HG02885 (cell line): ENCODE measurements at regions not wholly inside any gene's neighbourhood (a gene's known extent, or its start where the extent isn't known, plus 50 kb on each side); places are given as distances from the start of the nearest gene placed in this dataset.
"Not testable (repeated sequence)": the region's sequence is repeated elsewhere in the genome, so short reads cannot be mapped to it uniquely, and the experiment has no call there.

ENCODE experiments used
- ATAC-seq: cut with Tn5 transposase; IDR thresholded peaks from one replicate; pipeline ENCODE4 v1.9.1; 2021; ENCODE audit warnings: mild to moderate bottlenecking; ENCODE audit not compliant: unreplicated experiment, poor library complexity

DNA sequence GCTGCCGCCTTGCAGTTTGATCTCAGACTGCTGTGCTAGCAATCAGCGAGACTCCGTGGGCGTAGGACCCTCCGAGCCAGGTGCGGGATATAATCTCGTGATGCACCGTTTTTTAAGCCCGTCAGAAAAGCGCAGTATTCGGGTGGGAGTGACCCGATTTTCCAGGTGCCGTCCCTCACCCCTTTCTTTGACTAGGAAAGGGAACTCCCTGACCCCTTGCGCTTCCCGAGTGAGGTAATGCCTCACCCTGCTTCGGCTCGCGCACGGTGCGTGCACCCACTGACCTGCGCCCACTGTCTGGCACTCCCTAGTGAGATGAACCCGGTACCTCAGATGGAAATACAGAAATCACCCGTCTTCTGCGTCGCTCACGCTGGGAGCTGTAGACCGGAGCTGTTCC lies 438.5 kb upstream of the CDH10 start:
- ATAC-seq = not testable (repeated sequence)

DNA sequence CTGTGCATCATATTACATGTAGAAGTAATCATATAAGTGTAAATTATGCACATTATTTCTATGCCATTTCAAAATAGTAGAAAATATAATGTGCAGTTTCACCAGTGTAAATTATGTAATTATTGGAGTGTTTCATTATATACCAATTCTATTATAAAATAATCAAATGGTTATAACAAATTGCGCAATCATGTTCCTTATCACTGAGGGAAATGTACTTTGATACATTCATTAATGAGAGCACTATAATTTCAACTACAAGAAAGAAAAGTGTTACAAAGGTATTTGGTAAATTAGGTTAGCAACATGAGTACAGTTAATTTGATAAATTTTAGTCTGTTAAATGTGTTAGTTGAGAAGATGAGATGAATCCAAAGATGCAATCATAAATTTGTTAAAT lies 421.5 kb upstream of the CDH10 start:
- no peak for ATAC-seq

DNA sequence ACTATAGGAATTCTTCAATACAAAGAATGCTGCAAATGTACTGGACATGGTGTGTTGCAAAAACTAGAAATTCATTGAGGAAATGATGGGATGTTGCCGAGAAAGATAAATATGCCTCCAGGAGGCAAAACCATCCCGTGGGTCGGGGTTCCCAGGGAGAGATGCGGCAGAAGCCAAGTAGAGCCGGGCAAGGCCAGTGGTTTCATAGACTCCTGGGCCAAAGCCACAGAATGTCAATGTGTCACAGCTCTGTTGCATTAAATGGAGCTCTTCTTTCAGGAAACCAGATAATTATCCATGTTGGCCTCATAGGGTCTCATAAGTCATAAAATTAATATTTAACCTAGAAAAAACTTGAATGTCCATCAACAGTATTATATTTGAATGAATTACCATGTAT lies 419.5 kb upstream of the CDH10 start:
- no peak for ATAC-seq

DNA sequence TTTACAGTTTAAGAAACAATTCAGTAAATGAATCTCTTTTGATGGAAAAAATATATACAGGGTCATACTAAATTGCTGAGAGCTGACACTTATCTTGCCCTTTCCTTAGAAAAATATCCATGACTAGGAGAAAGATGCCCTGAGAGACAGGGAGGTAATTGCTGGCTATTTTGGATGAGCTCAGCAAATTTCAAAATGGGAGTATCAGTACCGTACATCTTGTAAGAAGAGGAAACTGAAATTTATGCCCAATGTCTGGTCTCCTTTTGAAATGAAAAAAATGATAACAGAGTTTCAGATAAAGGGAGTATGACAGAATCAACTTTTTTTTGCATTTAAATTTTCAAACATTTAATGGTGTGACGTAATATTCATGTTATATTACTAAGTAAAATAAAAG lies 415.8 kb upstream of the CDH10 start:
- no peak for ATAC-seq

DNA sequence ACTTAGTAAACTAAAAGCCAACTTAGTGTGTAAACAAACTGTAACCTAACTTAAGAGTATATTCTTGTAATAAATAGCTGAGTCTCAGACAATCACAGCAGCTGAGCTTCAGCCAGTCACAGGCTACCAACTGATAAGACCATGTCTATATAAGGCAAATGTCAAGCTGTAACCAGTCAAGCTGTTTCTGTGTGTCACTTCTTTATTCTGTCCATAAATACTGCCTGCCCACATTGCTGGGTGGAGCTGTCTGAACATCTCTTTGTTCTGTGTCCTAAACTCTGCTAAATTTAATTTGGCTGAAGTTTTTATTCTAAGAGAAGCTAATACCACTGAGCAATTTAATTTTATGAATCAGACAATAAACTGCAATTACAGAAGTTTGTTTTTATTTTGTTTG lies 412.1 kb upstream of the CDH10 start:
- ATAC-seq = no peak

DNA sequence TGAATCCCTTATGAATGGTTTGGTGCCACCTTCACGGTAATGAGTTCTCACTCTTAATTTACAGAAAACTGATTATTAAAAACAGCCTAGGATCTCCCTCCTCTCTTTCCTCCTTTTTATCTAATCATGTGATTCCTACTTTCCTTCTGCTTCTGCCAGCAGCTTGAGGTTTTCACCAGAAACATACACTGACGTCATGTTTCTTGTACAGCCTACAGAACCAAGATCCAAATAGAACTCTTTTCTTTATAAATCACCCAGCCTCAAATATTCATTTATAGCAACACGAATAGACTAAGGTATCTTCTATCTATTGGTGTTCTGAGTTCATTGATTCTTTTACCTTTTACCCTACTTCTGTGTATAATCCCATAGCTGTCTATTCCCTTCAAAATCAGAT lies 388.9 kb upstream of the CDH10 start:
- ATAC-seq = no peak

DNA sequence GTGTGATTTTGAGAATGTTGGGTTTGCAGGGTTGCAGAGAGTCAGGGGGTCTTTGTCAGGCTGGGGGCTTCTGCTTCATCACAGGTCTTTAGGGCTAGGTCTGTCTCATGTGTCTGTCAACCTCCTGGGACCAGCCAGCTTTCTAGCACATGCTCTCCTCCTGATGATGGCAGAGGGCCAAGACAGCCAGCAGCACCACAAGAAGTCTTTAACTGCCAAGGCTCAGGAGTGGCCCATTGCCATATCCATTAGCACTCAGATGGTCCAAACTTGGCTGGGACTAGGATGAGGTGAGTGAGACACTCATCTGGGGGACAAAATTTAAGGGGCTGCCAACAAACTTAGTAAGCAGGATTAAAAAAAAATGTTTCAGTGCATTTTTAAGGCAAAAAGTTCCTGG lies 384.2 kb upstream of the CDH10 start:
- ATAC-seq = no peak

DNA sequence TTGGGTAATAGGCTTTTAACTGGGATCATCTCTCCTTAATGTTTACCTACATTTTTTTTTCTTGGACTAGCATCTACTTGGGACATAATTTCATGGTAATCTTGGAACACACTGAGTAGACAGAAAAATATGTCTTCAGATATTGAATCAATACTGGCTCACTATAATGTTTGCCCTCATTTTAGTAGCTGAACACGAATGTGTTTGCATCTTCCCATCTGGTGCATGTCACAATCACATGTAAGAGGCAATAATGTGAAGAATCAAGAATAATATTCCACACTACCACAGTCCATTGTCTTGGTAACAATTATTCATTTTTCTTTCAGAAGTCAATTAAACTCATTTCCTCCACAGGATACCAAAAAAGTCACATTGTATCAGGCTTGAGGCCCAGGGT lies 382.7 kb upstream of the CDH10 start:
- no peak for ATAC-seq

DNA sequence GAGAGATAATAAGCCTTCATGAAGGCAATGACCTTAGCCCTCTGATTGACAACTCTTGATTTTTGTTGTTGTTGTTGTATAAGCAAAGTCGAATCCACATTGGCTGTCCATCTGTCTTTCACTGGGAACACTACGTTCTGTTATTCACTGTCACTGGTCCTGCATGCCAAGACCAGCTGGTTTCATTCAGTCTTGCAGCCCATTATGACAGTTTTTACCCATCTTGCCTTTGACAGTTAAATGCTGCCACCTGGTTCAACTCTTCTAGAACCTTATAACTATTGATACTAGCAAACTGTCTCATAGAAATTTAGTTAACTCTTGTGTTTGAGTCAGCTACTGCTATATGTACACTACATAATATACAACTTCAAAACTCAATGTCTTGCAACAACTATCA lies 382.3 kb upstream of the CDH10 start:
- ATAC-seq = no peak

DNA sequence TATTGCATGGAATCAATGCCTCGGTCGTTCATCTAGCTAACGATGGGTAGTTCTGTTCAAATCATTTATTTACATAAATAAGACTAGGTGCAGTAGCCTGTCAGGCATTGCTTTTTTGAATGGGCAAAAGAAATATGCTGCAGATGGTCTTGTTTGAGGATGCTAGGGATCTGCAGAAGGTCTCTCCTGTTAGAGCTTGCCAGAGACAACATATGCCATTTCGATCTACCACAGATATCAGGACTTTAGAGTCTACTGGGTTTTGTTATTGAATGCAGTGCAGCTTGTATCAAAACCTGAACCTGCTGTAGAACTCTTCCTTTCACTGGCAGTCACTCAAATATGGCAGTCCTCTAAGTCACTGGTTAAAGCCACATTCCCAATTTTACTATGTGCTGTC lies 381.1 kb upstream of the CDH10 start:
- no peak for ATAC-seq

DNA sequence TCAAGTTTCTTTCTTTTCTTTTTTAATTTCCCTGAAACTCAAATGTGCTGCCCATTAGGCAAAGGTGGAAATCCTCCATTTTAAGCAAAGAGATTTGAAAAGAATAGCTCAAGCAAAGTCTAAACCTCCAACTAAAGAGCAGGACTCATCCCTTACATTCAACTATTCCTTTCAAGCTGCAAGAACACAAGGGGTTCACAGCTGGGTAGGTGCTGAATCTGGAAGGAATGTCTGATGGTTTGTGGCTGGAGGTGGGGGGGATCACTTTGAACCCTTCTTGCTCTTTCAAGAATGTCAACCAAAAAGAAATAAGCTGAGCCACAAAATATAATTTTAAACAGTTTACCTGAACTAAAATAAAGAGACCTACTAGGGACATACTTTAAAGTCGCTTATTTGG lies 375.7 kb upstream of the CDH10 start:
- no peak for ATAC-seq

DNA sequence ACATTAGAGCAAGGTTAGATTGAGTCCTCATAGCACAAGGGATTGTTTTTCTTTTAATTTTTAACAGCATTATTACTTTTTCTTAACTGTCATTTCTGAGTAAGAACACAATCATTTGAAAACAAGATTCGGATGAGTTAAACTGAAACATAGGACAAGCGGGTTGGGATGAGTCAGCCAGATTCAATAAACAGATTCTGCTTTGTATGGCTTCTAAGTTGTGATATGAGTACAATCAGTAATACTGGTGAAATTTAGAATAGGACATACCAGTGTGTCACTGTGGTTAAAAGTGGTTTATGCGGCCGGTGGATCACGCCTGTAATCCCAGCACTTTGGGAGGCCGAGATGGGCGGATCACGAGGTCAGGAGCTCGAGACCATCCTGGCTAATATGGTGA lies 364.3 kb upstream of the CDH10 start:
- no peak for ATAC-seq

DNA sequence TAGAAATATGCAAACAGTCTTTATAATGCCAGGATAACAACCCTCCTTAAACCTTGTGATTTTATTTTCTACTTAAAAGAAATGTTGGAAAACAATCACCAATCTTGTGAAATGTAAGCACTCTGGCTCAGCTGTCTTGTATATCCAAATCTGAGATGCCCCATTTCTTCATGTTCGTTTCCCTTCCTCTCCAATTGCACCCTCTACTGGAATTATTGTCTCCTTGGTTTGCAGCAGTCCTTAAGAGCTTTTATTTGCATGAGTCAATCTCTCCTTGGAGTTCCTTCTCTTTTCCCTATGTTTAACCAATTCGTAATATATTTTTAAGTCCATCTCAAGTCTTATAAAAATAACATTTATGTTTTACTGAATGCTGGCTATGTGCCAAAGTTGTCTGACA lies 362.0 kb upstream of the CDH10 start:
- no peak for ATAC-seq

DNA sequence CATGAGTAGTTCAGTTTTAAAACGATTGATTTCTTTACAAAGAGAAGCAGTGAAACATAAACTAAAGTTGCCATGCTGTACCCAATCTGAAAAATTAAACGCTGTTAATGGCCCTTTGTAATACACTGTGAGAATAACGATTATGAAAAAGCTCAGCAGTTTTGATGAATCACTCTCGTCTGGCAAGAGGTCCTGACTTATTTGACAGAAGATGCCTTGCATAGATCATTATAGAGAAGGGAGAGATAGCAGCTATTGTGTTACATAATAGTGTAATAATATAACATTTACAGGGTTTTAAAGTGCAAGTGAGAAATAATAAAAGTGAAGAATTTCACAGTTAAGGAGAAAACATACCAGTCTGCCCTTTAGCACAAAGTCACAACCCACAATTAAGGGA lies 361.5 kb upstream of the CDH10 start:
- no peak for ATAC-seq

DNA sequence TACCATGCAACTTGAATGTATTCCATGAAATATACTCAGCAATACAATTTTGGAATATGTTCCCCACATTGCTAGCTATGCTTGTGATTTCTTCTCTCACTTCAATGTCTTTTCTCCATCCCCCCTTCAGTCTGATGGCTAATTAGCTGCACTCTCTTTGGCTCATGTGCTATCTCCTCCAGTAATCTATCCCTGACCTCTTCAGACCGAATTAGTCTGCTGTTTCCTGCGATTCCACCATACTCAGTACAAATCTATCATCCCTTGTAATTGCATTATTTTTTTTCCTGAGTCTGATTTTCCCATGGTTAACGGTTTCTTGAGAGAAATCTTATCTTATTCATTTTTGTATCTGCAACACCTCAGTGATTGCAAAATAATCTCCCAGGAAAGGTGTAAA lies 360.7 kb upstream of the CDH10 start:
- ATAC-seq = no peak

DNA sequence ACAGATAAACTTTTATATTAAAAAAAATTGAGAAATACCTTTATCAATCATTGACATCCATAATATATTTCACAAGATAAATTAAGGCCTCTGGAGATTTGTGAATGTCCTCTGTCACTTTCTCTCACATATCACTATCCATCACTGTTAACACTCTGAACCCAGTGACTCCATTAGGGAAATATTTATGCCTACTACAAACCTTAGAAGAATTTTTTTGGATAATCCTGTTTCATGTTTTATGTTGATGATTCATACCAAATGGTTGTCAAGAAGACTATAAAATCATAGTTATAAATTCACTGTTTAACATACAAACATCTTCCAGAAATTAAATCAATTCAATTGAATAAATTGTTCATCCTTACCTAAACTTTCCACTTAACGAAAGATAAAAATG lies 357.6 kb upstream of the CDH10 start:
- ATAC-seq = no peak

DNA sequence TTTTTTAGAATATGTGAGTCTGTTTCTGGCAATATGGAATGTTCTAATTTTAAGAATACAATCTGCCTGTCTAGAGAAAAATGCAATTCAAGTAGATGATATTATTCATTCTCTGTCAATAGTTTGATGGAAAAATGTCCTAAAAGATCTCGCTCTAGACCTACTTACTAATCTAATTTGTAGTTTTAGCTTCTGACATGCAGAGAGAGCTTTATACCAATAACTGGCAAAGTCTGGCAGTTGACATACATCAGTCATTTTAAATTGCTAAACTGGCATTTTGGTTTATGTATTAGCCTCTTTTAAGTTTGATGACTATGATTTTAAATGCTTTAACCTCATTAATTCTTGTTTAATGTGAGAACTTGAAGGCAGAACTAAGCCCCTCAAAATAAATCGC lies 355.0 kb upstream of the CDH10 start:
- no peak for ATAC-seq

DNA sequence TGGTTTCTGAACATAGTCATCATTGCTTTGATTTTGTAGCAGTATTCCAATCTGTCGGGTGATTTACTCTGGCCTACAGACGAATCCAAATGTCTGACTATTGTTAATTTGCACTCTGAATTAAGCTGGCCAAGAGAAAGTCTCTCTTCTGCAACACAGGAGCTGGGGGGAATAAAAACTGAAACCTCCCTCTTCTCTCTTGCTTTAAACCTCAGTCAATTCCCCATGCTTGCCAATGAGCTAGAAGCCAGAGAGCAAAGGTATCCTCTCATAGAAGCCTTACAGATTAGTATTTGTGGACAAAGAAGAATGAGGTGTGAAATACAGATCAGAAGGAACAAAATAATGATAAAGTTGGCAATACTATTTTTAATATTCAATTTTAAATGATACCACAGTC lies 353.9 kb upstream of the CDH10 start:
- ATAC-seq = no peak

DNA sequence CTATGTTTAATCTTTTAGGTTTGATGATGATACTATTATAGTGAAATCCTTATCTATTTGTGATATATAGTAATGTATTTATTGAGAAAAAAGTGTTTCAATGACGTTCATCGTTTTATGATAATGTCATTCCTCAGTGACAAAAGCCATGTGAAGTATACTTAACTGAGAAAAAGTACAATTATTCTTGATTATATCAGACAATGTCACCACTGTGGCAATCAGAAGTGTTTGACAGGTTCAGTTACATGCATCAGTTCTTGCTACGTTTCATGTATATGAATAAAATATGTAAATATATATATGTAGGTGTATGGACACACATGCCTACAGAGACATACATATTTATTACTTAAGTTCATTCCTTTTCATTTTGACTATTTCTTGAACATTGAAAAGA lies 341.5 kb upstream of the CDH10 start:
- ATAC-seq = no peak

DNA sequence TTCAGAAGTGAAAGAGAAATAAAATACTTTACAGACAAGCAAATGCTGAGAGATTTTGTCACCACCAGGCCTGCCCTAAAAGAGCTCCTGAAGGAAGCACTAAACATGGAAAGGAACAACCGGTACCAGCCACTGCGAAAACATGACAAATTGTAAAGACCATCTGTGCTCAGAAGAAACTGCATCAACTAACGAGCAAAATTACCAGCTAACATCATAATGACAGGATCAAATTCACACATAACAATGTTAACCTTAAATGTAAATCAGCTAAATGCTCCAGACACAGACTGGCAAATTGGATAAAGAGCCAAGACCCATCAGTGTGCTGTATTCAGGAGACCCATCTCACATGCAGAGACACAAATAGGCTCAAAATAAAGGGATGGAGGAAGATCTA lies 333.8 kb upstream of the CDH10 start:
- not testable (repeated sequence) for ATAC-seq

DNA sequence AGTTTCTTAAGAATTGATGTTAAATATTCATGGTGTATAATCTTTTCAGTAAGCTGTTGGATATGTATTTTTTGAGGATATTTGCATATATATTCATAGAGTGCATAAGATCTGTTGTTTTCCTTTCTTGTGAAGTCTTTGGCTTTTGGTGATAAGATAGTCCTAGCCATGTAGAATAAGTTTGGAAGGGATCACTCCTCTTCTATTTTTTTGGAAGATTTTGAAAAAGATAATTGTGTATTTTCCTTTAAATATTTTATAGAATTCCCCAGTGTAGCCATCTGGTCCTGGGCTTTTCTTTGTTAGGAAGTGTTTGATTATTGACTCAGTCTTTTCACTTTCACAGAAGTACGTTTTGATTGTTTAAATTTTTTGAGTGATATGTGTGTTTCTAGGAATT lies 318.8 kb upstream of the CDH10 start:
- no peak for ATAC-seq

DNA sequence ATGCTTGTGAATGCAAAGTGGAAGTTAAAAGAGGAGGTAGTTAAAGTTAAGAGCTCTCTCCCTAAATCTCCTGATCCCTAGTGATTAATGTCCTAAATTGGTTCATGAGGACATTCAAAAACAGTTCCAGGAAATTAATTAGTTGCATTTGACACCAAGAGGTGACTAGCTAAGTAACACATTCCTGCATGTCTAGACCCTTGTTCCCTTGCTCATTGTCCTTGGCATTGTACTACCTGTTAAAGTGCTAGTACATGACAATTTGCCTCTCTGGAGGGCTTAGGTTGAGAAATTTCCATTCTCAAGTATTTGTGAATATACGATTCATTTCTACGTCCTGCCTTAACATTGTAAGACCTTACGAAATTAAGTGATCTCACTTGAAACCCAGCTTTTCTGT lies 278.6 kb upstream of the CDH10 start:
- no peak for ATAC-seq

DNA sequence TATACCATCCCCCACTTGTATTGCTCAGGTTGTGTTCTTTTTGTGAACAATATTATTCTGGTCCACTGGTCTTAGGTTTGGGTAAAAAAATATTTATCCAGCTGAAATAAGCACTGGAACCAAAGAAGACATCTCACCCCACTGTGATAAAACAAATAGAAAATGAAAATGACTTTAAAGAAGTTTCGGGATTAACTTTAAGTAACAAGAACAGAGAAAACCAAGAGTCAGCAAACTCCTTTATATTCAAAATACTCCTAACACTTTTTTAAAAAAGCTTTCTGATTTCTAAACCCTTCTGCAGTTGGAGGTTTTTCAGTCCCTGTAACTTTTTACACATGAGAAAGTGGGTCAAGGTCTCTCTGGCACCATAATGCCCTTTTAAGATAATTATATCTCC lies 273.9 kb upstream of the CDH10 start:
- ATAC-seq = no peak

DNA sequence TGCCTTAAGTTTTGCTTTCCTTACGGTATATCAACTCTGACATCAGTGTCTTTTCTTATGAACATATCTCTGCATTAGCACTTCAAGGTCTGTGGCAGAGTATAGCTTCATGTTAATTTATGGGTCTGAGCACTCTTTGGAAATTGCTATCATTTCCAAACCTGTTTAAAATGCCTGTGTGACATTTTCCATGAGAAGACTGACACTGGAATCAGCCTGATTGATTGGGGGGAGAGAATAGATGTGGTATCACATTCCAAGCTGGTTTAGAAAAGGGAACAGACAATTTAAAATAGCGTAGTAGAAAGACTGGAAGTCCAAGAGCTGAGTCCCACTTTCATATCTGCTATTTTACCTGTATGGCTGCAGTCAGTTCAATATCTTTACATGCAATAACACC lies 272.1 kb upstream of the CDH10 start:
- ATAC-seq = no peak
